A549 (cell line): ENCODE measurements at regions not wholly inside any gene's neighbourhood (a gene's known extent, or its start where the extent isn't known, plus 50 kb on each side); places are given as distances from the start of the nearest gene placed in this dataset.

Experiments
- ATAC-seq, 2 experiments: fragments of 200-7000 bp in 1 of 2; fragments of >200 bp in 1 of 2; cut with Nextera tagmentation in 1 of 2; cut with Tn5 transposase in 1 of 2; 3 replicates each; pipeline versions ENCODE4 v1.8.0 to v1.9.1; 2018 to 2020; ENCODE audit warnings: mild to moderate bottlenecking in 1 of 2, moderate library complexity in 1 of 2
- CTCF ChIA-PET: fragments of 300-600 bp; sonication (Branson Sonifier 250); formaldehyde crosslinking; extraction: SDS; loops from one replicate; lab custom pipeline; 2021; ENCODE audit warnings: antibody characterized with exemption, inconsistent platforms; lab: Yijun Ruan, JAX
- POLR2A ChIA-PET: fragments of 350-600 bp; formaldehyde crosslinking; extraction: SDS; loops from one replicate; lab custom pipeline; 2021; ENCODE audit warnings: antibody characterized with exemption, inconsistent platforms; lab: Yijun Ruan, JAX
- DNase-seq, 2 experiments: peaks; one replicate each; pipeline versions ENCODE4 v3.0.0 to v3.0.0-alpha.2; 2011 to 2016; ENCODE audit warnings: low read depth in 1 of 2, low spot score in 1 of 2
- FAIRE-seq: peaks from 2 replicates; lab custom pipeline; 2011; peaks lifted over from hg19 to GRCh38; lab: Jason Lieb, UNC
- H3K27ac ChIP-seq, 2 experiments: fragments of >200 bp; sonication (Bioruptor Twin); formaldehyde crosslinking; 3 replicates each; pipeline ENCODE4 v1.5.1; 2016 to 2017
- H3K4me1 ChIP-seq: fragments of >200 bp; sonication (Bioruptor Twin); formaldehyde crosslinking; 3 replicates; pipeline ENCODE4 v1.6.1; 2016
- H3K4me2 ChIP-seq: fragments of >200 bp; sonication (Bioruptor Twin); formaldehyde crosslinking; 3 replicates; pipeline ENCODE4 v1.6.1; 2016
- H3K4me3 ChIP-seq: fragments of >200 bp; sonication (Bioruptor Twin); formaldehyde crosslinking; 3 replicates; pipeline ENCODE4 v1.5.1; 2016
- H3K9me3 ChIP-seq: fragments of >200 bp; sonication (Bioruptor Twin); formaldehyde crosslinking; 3 replicates; pipeline ENCODE4 v1.6.1; 2016
- BHLHE40 ChIP-seq: IDR thresholded peaks from 2 replicates; pipeline ENCODE4 v1.6.1; 2012; ENCODE audit warnings: low read depth, low read length, inconsistent platforms
- CBX2 ChIP-seq: fragments of 200-600 bp; sonication (generic); IDR thresholded peaks from 2 replicates; pipeline ENCODE4 v1.6.1; 2016; ENCODE audit warnings: low read depth, mild to moderate bottlenecking, borderline replicate concordance
- EHF ChIP-seq: fragments of 250-450 bp; sonication (Bioruptor Pico); IDR thresholded peaks from 2 replicates; pipeline ENCODE4 v1.5.0; 2020; ENCODE audit warnings: mild to moderate bottlenecking
- EP300 ChIP-seq, 2 experiments: fragments of >200 bp; sonication (Bioruptor Twin); formaldehyde crosslinking; IDR thresholded peaks; 2 replicates in 1 of 2; 3 replicates in 1 of 2; pipeline ENCODE4 v1.6.1; 2016 to 2017
- FOSL2 ChIP-seq, 2 experiments: fragments of 450-650 bp in 1 of 2; fragments of >200 bp in 1 of 2; sonication (Bioruptor Twin) in 1 of 2; formaldehyde crosslinking; IDR thresholded peaks; 2 replicates each; pipeline versions ENCODE4 v1.5.0 to v1.6.1; 2016 to 2020; ENCODE audit warnings: mild to moderate bottlenecking in 1 of 2, moderate library complexity in 1 of 2
- FOXS1 ChIP-seq: fragments of 250-450 bp; sonication (Bioruptor Pico); IDR thresholded peaks from 2 replicates; pipeline ENCODE4 v1.5.0; 2020; ENCODE audit warnings: mild to moderate bottlenecking, moderate library complexity
- GATA3 ChIP-seq: IDR thresholded peaks from 2 replicates; pipeline ENCODE4 v1.6.1; 2012; ENCODE audit warnings: borderline replicate concordance
- JUNB ChIP-seq: fragments of >200 bp; sonication (Bioruptor Twin); formaldehyde crosslinking; IDR thresholded peaks from 2 replicates; pipeline ENCODE4 v1.6.1; 2016
- KDM1A ChIP-seq: fragments of 200-600 bp; sonication (generic); IDR thresholded peaks from 2 replicates; pipeline ENCODE4 v1.6.1; 2016; ENCODE audit warnings: low read depth, mild to moderate bottlenecking
- MAFK ChIP-seq: fragments of 450-650 bp; IDR thresholded peaks from 2 replicates; pipeline ENCODE4 v1.6.1; 2014; ENCODE audit not compliant: partially characterized antibody
- MAZ ChIP-seq: fragments of 150-350 bp; IDR thresholded peaks from 2 replicates; pipeline ENCODE4 v1.6.1; 2014; ENCODE audit warnings: antibody characterized with exemption, low read depth, low read length, borderline replicate concordance
- POLR2A ChIP-seq: IDR thresholded peaks from 2 replicates; pipeline ENCODE4 v1.6.1; 2012; ENCODE audit warnings: mild to moderate bottlenecking, low read length
- RCOR1 ChIP-seq: fragments of 150-350 bp; IDR thresholded peaks from 2 replicates; pipeline ENCODE4 v1.6.1; 2014; ENCODE audit warnings: antibody characterized with exemption, low read length, low read depth
- REST ChIP-seq: fragments of 200-600 bp; sonication (generic); IDR thresholded peaks from 2 replicates; pipeline ENCODE4 v1.6.1; 2016; ENCODE audit warnings: antibody characterized with exemption, mild to moderate bottlenecking, moderate library complexity
- RNF2 ChIP-seq: fragments of 200-600 bp; sonication (generic); IDR thresholded peaks from 2 replicates; pipeline ENCODE4 v1.6.1; 2016; ENCODE audit warnings: low read depth, mild to moderate bottlenecking, antibody characterized with exemption, moderate library complexity, borderline replicate concordance
- SMC3 ChIP-seq: fragments of >200 bp; sonication (Bioruptor Twin); formaldehyde crosslinking; IDR thresholded peaks from 3 replicates; pipeline ENCODE4 v1.6.1; 2018; ENCODE audit warnings: inconsistent platforms
- SREBF2 ChIP-seq: fragments of 450-650 bp; IDR thresholded peaks from 2 replicates; pipeline ENCODE4 v1.6.1; 2014; ENCODE audit warnings: mild to moderate bottlenecking, moderate library complexity
- WGBS: methylation state at CpG from one replicate; pipeline ENCODE4 v1.1.6; 2017; ENCODE audit errors: missing lambda C conversion rate; 5-methylcytosine and 5-hydroxymethylcytosine counted together
- TF ChIP-seq, protein P1 (sequence below): fragments of >200 bp; sonication (Bioruptor Twin); formaldehyde crosslinking; IDR thresholded peaks from 2 replicates; pipeline ENCODE4 v1.6.1; 2016
- TF ChIP-seq, protein P2 (sequence below): fragments of 450-650 bp; IDR thresholded peaks from 2 replicates; pipeline ENCODE4 v1.6.1; 2014; ENCODE audit warnings: antibody characterized with exemption
- TF ChIP-seq, protein P3 (sequence below): fragments of 250-450 bp; sonication (Bioruptor Pico); IDR thresholded peaks from 2 replicates; pipeline ENCODE4 v1.5.0; 2020; ENCODE audit warnings: low read depth, mild to moderate bottlenecking, moderate library complexity
- TF ChIP-seq, protein P4 (sequence below): IDR thresholded peaks from 2 replicates; pipeline ENCODE4 v1.6.1; 2012

- H3K4me1 ChIP-seq = peaks cover 15% of the 10 kb centered on the region
- TF ChIP-seq FOSL2 (IDR thresholded peaks at IDR 0.05) (no peak), FOSL2 (CRISPR knock-in tag; IDR thresholded peaks at IDR 0.05) (peak; percentile 62), KDM1A (no peak)
- DNase-seq = peak; percentile 30 to 79
- peaks cover 4% of the 10 kb centered on the region; the same call in 1 of the 3 replicates for H3K9me3 ChIP-seq
- ChIA-PET POLR2A (no interaction called here), CTCF (no interaction called here)
- peak; percentile 78 for FAIRE-seq
- H3K4me2 ChIP-seq = peak overlapping the region; percentile 44
- peak overlapping the region; percentile 24 to 69 for H3K27ac ChIP-seq
- peak; percentile 34 to 87; a peak in 4 of 6 replicates for ATAC-seq
- 60% methylated on average over 2 of the region's 2 CpGs for WGBS
- no peak overlapping the region for H3K4me3 ChIP-seq
Observed at GRCh38 chr2:189363559-189363958, 77.7 kb upstream of the WDR75 start.

DNA sequence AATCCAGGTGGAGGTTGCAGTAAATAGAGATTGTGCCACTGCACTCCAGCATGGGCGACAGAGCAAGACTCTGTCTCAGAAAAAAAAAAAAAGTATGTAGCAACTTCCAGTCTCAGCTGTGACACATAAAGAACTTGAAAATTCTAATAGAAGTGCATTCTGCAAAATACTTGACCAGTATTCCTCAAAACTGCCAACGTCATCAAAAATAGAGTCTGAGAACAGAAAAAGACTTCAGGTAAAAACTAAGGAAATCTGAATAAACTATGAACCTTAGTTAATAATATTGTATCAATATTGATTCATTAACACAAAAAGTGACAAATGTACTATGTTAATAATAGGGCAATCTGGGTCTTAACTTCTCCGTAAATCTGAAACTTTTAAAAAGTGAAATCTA, 76.7 kb upstream of the WDR75 start:
- no peak for TF ChIP-seq CBX2
- peak; percentile 84 for TF ChIP-seq MAFK
- H3K4me3 ChIP-seq = no peak overlapping the region
- H3K9me3 ChIP-seq = peaks cover 4% of the 10 kb centered on the region; the same call in 1 of the 3 replicates
- H3K27ac ChIP-seq = peak overlapping the region in 1 of 2 experiments; percentile 69; a peak in 2 of 6 replicates
- no peak for DNase-seq
- H3K4me1 ChIP-seq = peaks cover 24% of the 10 kb centered on the region
- WGBS = 94% methylated on average over 3 of the region's 3 CpGs
- ChIA-PET POLR2A (no interaction called here), CTCF (no interaction called here)
- no peak for FAIRE-seq
- no peak overlapping the region for H3K4me2 ChIP-seq
- no peak for ATAC-seq

GRCh38 chr2:189366349-189366748, 74.9 kb upstream of the WDR75 start:
- peaks cover 36% of the 10 kb centered on the region for H3K4me1 ChIP-seq
- 0 out of 6 replicates have a peak overlapping the region, but pooled peaks of 1 of the 2 experiments have one; percentile 3 for H3K27ac ChIP-seq
- peaks cover 3% of the 10 kb centered on the region; the same call in 1 of the 3 replicates for H3K9me3 ChIP-seq
- TF ChIP-seq FOXS1 (CRISPR knock-in tag) = no peak
- TF ChIP-seq, protein P1, sequence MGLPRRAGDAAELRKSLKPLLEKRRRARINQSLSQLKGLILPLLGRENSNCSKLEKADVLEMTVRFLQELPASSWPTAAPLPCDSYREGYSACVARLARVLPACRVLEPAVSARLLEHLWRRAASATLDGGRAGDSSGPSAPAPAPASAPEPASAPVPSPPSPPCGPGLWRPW = no peak
- CTCF ChIA-PET = interaction anchor here (0.9 to 1.2 kb wide), 3 partner anchors 13 to 290 kb away, joined by 3 to 4 read pairs (median 3); no protein-coding TSS in a partner anchor
- no peak for FAIRE-seq
- ATAC-seq = no peak
- H3K4me3 ChIP-seq = no peak overlapping the region
- no peak overlapping the region for H3K4me2 ChIP-seq
- no peak for DNase-seq
- WGBS = 95% methylated on average over 3 of the region's 3 CpGs
- POLR2A ChIA-PET = no interaction called here

DNA sequence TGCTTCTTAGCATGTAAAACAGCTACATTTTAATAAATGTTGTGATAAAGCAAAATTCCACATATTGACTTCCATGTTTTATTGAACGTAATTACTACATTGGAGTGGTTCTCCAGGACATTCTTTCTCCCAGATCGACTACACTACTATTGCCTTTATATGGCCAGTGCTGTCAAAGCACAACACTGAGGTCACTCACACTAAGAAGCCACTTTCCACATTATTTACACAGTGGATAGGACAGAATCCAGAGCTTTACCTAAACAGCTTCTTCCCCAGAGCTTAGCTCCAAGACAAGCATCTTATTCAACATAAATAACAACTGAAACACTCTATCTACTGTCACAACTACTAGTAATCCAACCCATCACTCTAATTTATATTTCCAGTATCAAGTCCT, 73.9 kb upstream of the WDR75 start:
- WGBS = 76% methylated on average over 2 of the region's 2 CpGs
- peak overlapping the region in 1 of 2 experiments; percentile 43; a peak in 1 of 6 replicates for H3K27ac ChIP-seq
- POLR2A ChIA-PET = no interaction called here

More for the DNA sequence above, 73.9 kb upstream of the WDR75 start:
- peaks cover 36% of the 10 kb centered on the region for H3K4me1 ChIP-seq
- FAIRE-seq (no peak), ATAC-seq (no peak), DNase-seq (no peak)
- H3K9me3 ChIP-seq = no peaks in the 10 kb centered on the region
- no peak overlapping the region for H3K4me2 ChIP-seq
- no peak overlapping the region for H3K4me3 ChIP-seq
- CTCF ChIA-PET = interaction anchor here (1.6 kb wide), 1 partner anchor 21 kb away, joined by 3 read pairs; no protein-coding TSS in a partner anchor
- TF ChIP-seq SREBF2 (no peak), EP300 (IDR thresholded peaks at IDR 0.05) (no peak), SMC3 (no peak), RNF2 (no peak), RCOR1 (no peak), JUNB (no peak), GATA3 (no peak), MAZ (no peak), REST (no peak), FOSL2 (IDR thresholded peaks at IDR 0.05) (no peak), FOSL2 (CRISPR knock-in tag; IDR thresholded peaks at IDR 0.05) (no peak), BHLHE40 (no peak), EHF (CRISPR knock-in tag) (no peak), POLR2A (no peak), KDM1A (no peak)
- TF ChIP-seq, protein P2, sequence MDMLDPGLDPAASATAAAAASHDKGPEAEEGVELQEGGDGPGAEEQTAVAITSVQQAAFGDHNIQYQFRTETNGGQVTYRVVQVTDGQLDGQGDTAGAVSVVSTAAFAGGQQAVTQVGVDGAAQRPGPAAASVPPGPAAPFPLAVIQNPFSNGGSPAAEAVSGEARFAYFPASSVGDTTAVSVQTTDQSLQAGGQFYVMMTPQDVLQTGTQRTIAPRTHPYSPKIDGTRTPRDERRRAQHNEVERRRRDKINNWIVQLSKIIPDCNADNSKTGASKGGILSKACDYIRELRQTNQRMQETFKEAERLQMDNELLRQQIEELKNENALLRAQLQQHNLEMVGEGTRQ = no peak
- TF ChIP-seq, protein P3, sequence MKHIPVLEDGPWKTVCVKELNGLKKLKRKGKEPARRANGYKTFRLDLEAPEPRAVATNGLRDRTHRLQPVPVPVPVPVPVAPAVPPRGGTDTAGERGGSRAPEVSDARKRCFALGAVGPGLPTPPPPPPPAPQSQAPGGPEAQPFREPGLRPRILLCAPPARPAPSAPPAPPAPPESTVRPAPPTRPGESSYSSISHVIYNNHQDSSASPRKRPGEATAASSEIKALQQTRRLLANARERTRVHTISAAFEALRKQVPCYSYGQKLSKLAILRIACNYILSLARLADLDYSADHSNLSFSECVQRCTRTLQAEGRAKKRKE (CRISPR knock-in tag) = no peak
- TF ChIP-seq, protein P4, sequence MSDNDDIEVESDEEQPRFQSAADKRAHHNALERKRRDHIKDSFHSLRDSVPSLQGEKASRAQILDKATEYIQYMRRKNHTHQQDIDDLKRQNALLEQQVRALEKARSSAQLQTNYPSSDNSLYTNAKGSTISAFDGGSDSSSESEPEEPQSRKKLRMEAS = no peak
